SH-SY5Y (cell line): ENCODE measurements at regions not wholly inside any gene's neighbourhood (a gene's known extent, or its start where the extent isn't known, plus 50 kb on each side); places are given as distances from the start of the nearest gene placed in this dataset.

ENCODE experiments used
- GATA2 ChIP-seq: IDR thresholded peaks from 2 replicates; pipeline ENCODE4 v1.6.1; 2011; ENCODE audit warnings: mild to moderate bottlenecking, low read depth, low read length
- GATA3 ChIP-seq: IDR thresholded peaks from 2 replicates; pipeline ENCODE4 v1.6.1; 2011; ENCODE audit warnings: low read depth, mild to moderate bottlenecking, low read length, moderate library complexity

DNA sequence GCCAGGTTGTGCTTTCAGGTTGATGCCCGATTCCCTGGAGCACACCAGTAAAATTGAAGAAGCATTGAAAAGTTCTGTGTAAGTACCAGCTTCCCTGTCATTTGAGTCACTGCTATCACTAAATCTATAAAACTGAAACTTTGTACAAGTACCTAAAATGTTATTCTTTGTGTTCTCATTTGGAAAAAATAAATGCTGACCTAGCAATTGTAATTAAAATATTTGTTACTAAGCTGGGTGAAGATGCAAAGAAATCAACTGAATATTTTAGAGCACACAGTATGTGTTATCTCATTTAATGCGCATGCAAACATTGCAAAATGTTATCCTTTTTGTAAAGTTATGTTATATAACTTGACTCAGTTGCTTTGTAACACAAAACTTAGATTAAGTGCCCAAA is 733.7 kb downstream of the TBL1XR1 start:
- TF ChIP-seq GATA3 (no peak), GATA2 (no peak)

- no peak for TF ChIP-seq GATA2
- no peak for TF ChIP-seq GATA3
Measured at GRCh38 chr3:176447369-176447768, 749.9 kb downstream of the TBL1XR1 start.

- TF ChIP-seq GATA2: no peak
- no peak for TF ChIP-seq GATA3
Measured at GRCh38 chr3:176442326-176442725, 755.0 kb downstream of the TBL1XR1 start.

DNA sequence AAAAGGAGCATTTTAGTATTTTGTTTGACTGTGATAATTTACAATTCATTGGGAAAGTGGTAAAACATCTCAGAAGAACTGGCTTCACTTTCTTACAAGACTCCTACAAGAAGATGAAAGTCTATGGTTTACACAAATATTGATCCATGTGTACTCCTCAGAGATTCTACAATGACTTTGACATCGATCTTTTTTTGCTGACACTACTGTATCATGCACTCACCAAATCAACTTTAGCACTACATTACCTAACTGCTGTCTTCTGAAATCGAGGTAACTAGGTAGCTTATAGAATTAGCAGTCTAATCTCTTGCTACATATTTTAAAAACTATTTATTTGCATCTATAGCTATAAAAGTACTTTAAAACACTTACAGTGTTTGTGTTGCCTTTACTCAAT is 757.6 kb downstream of the TBL1XR1 start:
- TF ChIP-seq GATA3 (no peak), GATA2 (no peak)

GRCh38 chr3:176431991-176432390 is 765.3 kb downstream of the TBL1XR1 start:
- TF ChIP-seq GATA3 (no peak), GATA2 (no peak)

GRCh38 chr3:176431038-176431418 is 766.3 kb downstream of the TBL1XR1 start:
- TF ChIP-seq GATA3 (no peak), GATA2 (no peak)

DNA sequence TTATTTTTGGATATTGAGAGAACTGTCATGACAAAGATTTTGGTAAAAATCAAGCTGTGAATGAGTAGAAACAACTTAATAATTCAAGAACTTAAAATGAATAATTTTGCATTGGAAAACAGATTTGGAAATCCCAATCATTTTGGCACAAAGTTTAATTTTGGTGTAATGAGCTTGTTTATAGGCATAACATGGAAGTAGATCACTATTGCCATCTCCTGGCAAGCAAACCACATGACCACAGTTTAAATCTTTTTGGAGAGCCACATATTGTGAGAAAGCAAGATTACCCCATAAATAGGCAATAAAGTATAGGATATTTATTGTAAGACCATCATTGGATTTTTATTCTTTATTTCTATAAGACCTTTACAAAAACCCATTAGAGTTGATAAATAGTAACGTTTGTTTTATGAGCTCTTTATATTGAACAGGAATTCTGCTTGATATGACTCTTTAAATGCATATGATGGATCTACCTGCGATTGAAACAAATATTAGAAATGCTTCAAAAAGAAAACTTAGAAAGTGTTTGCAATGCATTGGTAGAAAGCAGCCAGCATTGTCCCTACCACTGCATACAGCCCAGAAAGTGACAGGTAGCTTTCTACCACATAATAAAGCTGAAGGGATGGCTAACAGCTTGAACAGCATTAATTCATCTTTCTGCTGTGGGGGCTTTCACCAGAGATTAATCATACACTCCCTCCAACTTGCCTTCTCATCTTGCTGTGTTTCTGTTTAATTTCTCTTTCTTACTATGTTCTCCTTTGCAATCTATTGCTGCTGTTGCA is 766.8 kb downstream of the TBL1XR1 start:
- TF ChIP-seq GATA3: no peak
- TF ChIP-seq GATA2: no peak

DNA sequence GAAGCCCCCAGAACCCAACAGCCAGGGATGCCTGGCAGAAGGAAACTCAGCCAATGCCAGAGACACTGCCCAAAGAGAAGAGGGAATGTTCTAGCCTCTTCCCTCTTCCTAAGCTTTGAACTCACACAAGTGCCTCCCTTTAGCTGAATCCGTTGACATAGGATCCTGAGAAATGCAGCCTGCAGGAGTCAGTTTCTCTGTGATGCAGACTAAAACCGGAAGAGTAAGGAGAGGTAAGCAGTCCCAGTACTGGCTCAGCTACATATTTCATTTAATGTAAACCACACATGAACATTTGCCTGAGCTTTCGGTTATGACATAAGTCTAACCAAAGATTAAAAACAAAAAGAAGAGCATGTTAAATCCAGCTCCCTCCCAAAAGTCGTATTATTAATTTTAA is 768.7 kb downstream of the TBL1XR1 start:
- no peak for TF ChIP-seq GATA3
- TF ChIP-seq GATA2: no peak

- TF ChIP-seq GATA2: no peak
- no peak for TF ChIP-seq GATA3
Measured at GRCh38 chr3:176426371-176426770, 770.9 kb downstream of the TBL1XR1 start.

GRCh38 chr3:176416870-176417269 is 780.4 kb downstream of the TBL1XR1 start:
- TF ChIP-seq GATA3: no peak
- TF ChIP-seq GATA2: no peak

DNA sequence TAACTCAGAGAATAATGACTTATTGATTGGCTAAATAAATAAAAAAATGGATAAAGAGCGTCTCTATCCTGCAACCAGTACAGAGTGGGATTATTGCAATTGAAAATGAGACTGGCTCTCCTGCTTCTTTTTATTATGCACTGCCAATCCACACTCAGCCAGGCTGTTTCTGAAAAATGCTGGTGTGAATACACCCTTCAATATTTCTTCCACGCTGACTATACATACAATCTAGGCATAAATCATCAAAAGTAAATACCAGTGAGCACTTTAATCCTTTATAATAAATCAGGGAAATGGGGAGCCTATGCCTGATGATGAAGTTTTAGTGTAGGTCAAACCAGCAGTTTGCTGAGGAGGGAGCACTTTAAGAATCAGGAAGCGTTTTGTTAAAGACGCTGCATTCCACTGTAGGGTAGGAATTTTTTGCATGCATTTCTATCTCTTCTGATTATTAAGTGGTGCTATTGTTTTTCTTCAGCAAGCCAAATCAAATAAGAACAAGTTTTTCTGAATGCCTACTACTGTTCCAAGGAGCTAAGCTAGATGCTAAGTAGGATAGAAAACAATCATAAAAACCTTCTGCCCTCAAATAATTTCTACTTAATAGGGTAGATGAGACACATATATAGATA is 781.5 kb downstream of the TBL1XR1 start:
- no peak for TF ChIP-seq GATA2
- TF ChIP-seq GATA3: no peak

- TF ChIP-seq GATA2 (no peak), GATA3 (no peak)
Measured at GRCh38 chr3:176412771-176413170, 784.5 kb downstream of the TBL1XR1 start.

DNA sequence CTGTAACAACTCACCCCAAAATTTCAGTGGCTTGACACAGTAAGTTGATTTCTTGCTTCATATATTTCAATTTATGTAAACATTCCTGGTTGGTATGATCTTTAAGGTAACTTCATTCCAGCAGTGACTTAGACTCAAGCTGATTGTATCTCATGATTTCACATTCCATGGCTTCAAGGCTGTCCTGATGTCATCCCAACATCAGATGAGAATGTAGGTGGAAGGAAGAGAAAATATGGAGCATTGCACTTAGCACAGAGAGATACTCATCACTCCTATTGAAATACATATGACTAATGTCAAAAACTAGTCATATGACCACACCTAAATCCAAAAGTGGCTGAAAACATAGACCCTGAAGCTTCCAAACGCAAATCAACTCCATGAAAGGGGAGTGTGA is 793.8 kb downstream of the TBL1XR1 start:
- TF ChIP-seq GATA3 (no peak), GATA2 (no peak)

DNA sequence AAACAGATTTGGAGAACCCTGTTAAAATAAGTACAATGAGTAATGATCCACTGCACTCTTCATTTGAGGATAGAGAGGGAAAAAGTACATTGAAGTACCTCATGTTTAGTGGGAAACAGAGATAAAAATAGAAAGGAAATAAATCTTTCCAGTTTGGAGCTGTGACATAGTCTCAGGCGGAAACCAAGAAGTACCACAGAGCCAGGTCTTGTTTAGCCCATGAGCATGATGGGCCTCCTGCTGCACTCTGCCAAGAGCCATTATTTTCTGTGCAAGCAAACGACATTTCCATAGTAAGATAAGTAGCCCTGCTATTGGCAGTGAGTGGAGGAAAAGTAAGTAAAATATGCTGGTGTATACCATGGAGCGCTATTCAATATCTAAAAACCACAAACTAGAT is 796.1 kb downstream of the TBL1XR1 start:
- TF ChIP-seq GATA2 (no peak), GATA3 (no peak)

DNA sequence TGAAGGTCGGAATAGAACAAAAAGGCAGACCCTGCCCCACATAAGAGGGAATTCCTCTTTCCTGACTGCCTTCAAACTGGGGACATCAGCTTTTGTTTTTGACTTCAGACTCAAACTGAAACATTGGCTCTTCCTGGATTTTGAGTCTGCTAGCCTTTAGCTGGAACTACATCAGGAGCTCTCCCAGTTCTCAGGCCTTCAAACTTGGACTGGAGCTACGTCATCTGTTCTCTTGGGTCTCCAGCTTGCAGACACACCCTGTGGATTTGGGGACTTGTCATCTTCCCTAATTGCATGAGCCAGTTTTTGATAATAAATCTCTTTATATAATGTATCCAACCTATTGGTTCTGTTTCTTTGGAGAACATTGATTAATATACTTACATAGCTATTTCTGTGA is 798.1 kb downstream of the TBL1XR1 start:
- no peak for TF ChIP-seq GATA3
- no peak for TF ChIP-seq GATA2

DNA sequence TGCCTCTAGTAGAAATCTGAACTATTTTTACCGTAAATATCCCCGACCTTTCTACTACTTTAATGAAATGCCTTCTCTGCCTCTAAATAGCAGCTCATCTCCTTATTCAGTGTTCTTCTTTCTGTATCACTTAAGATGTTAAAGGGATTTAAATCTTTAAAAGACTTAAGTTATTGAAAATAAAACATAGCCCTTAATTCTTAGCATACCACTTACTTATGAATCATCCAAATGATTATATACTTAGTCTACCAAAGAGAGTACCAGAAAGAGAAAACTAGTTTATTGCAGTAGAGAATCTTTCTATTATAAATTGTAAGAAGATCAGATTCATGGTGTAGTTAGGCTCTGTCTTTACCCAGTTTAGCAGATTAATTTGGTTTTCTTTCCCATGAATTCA is 802.0 kb downstream of the TBL1XR1 start:
- TF ChIP-seq GATA3 (no peak), GATA2 (no peak)
